ENCODE measurements at regions not wholly inside any gene's neighbourhood (a gene's known extent, or its start where the extent isn't known, plus 50 kb on each side); places are given as distances from the start of the nearest gene placed in this dataset.

GRCh38 chr6:88244721-88245120 lies 78.6 kb upstream of the CNR1 start:
- TF ChIP-seq, protein P1, sequence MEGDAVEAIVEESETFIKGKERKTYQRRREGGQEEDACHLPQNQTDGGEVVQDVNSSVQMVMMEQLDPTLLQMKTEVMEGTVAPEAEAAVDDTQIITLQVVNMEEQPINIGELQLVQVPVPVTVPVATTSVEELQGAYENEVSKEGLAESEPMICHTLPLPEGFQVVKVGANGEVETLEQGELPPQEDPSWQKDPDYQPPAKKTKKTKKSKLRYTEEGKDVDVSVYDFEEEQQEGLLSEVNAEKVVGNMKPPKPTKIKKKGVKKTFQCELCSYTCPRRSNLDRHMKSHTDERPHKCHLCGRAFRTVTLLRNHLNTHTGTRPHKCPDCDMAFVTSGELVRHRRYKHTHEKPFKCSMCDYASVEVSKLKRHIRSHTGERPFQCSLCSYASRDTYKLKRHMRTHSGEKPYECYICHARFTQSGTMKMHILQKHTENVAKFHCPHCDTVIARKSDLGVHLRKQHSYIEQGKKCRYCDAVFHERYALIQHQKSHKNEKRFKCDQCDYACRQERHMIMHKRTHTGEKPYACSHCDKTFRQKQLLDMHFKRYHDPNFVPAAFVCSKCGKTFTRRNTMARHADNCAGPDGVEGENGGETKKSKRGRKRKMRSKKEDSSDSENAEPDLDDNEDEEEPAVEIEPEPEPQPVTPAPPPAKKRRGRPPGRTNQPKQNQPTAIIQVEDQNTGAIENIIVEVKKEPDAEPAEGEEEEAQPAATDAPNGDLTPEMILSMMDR (conservative IDR thresholded peaks at IDR 0.05): no peak
- no peak overlapping the region for H3K27ac ChIP-seq

GRCh38 chr6:88238901-88239300 lies 72.8 kb upstream of the CNR1 start:
- TF ChIP-seq, protein P1 (conservative IDR thresholded peaks at IDR 0.05): no peak

DNA sequence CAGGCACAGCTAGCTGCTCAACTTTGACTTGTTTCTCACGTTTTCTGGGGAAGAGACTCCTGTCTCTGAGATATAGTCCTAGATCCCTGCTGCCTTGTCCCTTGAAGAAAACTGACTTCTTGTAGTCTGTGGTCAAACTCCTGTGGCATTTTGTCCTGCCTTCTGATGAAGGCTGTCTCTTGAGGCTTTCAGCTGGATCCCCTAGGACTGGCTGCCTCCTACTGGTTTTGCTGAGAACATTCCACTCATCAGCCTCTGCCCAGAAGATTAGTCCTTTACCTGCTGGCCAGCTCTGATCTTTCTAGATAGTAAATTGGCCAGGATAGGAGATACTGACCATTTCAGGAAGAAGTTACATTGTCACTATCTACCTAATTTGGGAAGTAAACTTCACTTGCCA lies 71.9 kb upstream of the CNR1 start:
- TF ChIP-seq, protein P1 (conservative IDR thresholded peaks at IDR 0.05): peak; percentile 39
- no peak overlapping the region for H3K27ac ChIP-seq

More at GRCh38 chr6:88238901-88239300, 72.8 kb upstream of the CNR1 start:
- no peak overlapping the region for H3K27ac ChIP-seq

DNA sequence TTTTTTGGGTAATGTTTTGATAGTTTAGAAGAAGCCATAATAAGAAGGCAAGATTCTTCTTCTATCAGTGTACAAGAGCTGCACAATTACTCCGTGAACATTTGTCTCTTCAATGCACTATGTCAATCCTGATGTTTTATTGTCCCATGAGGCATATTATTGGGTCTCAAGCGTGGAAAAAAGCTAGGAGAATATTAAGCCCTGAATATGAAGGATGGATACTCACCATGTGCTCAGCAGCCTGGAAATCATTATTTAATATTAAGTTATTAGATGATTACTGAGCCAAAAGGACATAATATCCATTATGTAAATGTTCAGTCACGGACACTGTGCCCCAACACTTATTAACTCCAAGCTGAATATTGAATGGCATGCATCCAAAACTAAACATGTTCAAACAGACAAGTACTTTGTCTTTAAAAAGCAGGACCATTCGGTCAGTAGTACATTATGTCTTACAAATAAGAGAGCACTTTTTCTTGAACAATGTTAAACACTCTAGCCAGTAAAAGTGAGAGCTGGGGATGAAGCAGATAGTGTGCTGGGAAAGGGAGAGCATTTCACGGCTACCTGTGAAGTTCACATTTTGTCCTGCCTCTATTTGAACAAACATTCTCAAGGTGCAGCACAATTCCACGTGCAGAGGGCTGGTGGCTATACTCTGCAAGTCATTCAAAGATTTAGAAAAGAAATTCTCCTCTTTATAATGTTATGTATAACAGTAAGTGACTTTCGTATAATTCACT lies 70.6 kb upstream of the CNR1 start:
- H3K27ac ChIP-seq: no peak overlapping the region
- TF ChIP-seq, protein P1 (conservative IDR thresholded peaks at IDR 0.05): no peak

GRCh38 chr6:88232753-88233152 lies 66.6 kb upstream of the CNR1 start:
- no peak overlapping the region for H3K27ac ChIP-seq
- TF ChIP-seq, protein P1 (conservative IDR thresholded peaks at IDR 0.05): no peak

GRCh38 chr6:88223298-88223697 lies 57.2 kb upstream of the CNR1 start:
- TF ChIP-seq, protein P1 (conservative IDR thresholded peaks at IDR 0.05): no peak

DNA sequence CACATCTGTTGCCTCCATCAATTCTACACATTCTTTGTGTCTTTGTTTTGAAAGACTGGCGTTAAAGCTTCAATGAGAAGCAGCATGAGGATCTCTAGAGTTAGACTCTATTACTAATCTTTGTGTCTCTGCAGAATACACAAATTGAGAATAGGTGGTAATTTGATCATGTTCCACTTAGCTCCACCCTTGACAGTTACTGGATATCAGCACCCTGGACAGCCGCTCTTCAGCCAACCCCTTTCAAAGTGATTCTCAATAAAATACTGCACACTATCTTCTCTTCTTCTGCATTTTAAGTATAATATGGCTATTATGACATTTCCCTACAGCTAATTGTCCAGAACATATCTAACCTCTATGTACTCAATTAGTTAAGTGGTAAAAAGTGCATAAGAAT lies 54.3 kb upstream of the CNR1 start:
- TF ChIP-seq, protein P1 (conservative IDR thresholded peaks at IDR 0.05): no peak
- H3K27ac ChIP-seq: no peak overlapping the region

More at GRCh38 chr6:88223298-88223697, 57.2 kb upstream of the CNR1 start:
- no peak overlapping the region for H3K27ac ChIP-seq

Data from VCaP (cell line).